ENCODE measurements at regions not wholly inside any gene's neighbourhood (a gene's known extent, or its start where the extent isn't known, plus 50 kb on each side); places are given as distances from the start of the nearest gene placed in this dataset.

DNA sequence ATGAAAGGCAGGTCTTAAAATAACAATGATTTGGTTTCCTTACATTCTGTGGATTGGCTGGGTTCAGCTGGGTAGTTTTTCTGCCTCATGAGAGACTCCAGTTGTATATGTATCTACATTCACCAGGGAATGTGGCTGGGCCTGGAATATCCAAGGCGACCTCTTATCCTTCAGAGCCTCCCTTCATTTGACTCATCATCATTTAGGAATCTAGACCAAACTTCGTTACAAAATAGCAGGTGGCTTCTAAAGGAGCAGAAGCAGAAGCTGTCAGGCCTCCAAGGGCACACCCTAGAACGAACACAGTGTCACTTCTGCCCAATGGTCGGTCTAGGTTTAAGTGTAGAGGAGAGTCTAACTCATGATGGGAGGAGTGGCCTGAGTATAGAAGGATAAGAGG, 204.2 kb downstream of the EN1 start:
- Histone ChIP-seq H3K4me2 (no peak overlapping the region), H3K27ac (no peak overlapping the region), H3K9me3 (replicated peaks in 1 of 11) (peaks cover 0 to 7% (median 5%) of the 10 kb centered on the region in 11 experiments; a peak in 8 of 22 replicates), H4K20me1 (no peaks in the 10 kb centered on the region), H3K4me1 (no peaks in the 10 kb centered on the region), H3K4me3 (no peak overlapping the region), H3K27me3 (no peaks in the 10 kb centered on the region), H3K9ac (no peak overlapping the region), H3K36me3 (no peaks in the 10 kb centered on the region)
- TF ChIP-seq Cebpa-rat (IDR thresholded peaks at IDR 0.05), result no peak

DNA sequence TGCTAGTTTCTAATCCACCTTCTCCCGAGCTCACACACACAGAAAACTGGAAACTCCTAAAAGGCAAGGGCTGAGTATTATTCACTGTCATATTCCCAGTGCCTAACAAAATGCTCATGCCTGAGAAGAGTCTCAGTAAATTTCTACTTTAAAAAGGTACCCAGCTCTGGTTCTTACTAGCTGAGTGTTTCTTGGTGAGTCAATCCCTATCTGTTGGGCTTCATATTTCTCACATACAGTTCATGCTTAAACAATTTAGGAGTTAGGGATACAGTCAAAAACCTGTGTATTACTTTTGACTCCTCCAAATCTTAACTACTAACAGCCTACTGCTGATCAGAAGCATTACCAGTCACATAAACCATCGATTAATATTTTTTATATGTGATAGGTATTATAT, 204.9 kb downstream of the EN1 start:
- Histone ChIP-seq H3K4me2 (no peak overlapping the region), H3K4me1 (no peaks in the 10 kb centered on the region), H3K36me3 (no peaks in the 10 kb centered on the region), H3K4me3 (no peak overlapping the region), H3K9me3 (replicated peaks in 1 of 11) (peaks cover 0 to 15% (median 6%) of the 10 kb centered on the region in 11 experiments; a peak in 8 of 22 replicates), H3K27ac (no peak overlapping the region), H3K27me3 (no peaks in the 10 kb centered on the region), H3K9ac (no peak overlapping the region), H4K20me1 (no peaks in the 10 kb centered on the region)
- TF ChIP-seq Cebpa-rat (IDR thresholded peaks at IDR 0.05), result no peak

DNA sequence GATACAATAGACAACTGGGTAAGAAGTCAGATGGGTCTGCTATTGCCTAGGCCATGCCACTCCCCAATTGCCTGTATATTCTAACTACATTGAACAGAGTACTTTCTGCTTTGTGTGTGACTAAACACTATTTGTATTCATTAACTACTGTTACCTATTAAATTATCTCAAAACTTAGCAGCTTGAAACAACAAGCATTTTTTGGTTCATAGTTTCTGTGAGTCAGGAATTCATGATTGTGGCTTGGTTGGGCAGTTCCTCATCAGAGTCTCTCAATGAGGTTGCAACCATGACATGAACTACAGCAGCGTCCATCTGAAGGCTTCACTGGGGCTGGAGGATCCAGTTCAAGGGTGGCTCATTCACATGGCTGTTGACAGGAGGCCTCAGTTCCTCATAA, 205.7 kb downstream of the EN1 start:
- H3K4me1 ChIP-seq, result no peaks in the 10 kb centered on the region
- H3K27ac ChIP-seq, result no peak overlapping the region
- H3K36me3 ChIP-seq, result no peaks in the 10 kb centered on the region
- no peaks in the 10 kb centered on the region for H3K27me3 ChIP-seq
- H3K9me3 ChIP-seq (replicated peaks in 1 of 11), result peaks cover 4 to 20% (median 6%) of the 10 kb centered on the region in 11 experiments; a peak in 8 of 22 replicates
- no peak overlapping the region for H3K4me2 ChIP-seq
- TF ChIP-seq Cebpa-rat (IDR thresholded peaks at IDR 0.05), result no peak
- H3K4me3 ChIP-seq, result no peak overlapping the region
- H4K20me1 ChIP-seq, result no peaks in the 10 kb centered on the region
- no peak overlapping the region for H3K9ac ChIP-seq

DNA sequence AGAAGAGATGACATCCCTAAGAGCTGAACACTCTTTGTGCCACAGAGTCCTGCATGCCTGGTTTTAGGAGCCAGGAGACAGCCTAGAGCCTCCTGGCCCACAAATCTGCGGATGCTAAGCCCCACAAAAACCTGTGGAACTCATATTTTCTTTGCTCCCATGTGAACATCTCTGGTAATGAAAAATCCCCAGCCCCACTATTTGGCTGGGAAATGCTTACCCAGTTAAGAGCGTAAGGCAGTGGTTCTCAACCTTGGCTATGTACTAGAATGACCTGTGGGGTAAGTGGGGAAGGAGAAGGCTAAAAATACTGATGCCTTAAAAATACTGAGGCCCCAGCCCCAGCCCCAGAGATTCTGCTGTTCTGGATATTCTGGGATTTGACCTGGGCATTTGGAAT, 208.1 kb downstream of the EN1 start:
- Histone ChIP-seq H4K20me1 (no peaks in the 10 kb centered on the region), H3K4me3 (no peak overlapping the region), H3K27ac (no peak overlapping the region), H3K9me3 (replicated peaks in 1 of 11) (peaks cover 4 to 20% (median 6%) of the 10 kb centered on the region in 11 experiments; a peak in 8 of 22 replicates), H3K4me1 (no peaks in the 10 kb centered on the region), H3K4me2 (no peak overlapping the region), H3K9ac (no peak overlapping the region), H3K27me3 (no peaks in the 10 kb centered on the region), H3K36me3 (no peaks in the 10 kb centered on the region)
- no peak for TF ChIP-seq Cebpa-rat (IDR thresholded peaks at IDR 0.05)

DNA sequence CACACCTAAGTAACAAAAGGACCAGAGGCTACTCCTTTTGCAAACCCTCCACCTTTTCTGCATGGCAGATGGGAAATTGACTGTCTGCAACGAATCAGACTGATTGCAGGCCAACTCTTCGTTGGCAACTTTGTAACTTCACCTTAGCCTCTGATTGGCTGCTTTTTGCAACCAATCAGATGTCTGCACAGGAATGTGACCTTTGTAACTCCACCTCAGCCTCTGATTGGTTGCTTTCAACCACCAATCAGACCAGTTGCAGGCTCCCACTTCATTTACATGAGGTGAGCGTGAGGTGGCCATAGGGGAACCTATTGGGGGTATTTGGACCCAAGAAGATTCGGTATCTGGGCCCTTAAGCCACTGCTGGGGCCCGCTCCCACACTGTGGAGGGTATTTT, 209.0 kb downstream of the EN1 start:
- no peaks in the 10 kb centered on the region for H4K20me1 ChIP-seq
- H3K4me3 ChIP-seq, result no peak overlapping the region
- no peak overlapping the region for H3K4me2 ChIP-seq
- no peak for TF ChIP-seq Cebpa-rat (IDR thresholded peaks at IDR 0.05)
- no peaks in the 10 kb centered on the region for H3K4me1 ChIP-seq
- H3K27ac ChIP-seq, result no peak overlapping the region
- peaks cover 4 to 20% (median 6%) of the 10 kb centered on the region in 11 experiments; a peak in 8 of 22 replicates for H3K9me3 ChIP-seq (replicated peaks in 1 of 11)
- H3K27me3 ChIP-seq, result no peaks in the 10 kb centered on the region
- H3K9ac ChIP-seq, result no peak overlapping the region
- no peaks in the 10 kb centered on the region for H3K36me3 ChIP-seq

DNA sequence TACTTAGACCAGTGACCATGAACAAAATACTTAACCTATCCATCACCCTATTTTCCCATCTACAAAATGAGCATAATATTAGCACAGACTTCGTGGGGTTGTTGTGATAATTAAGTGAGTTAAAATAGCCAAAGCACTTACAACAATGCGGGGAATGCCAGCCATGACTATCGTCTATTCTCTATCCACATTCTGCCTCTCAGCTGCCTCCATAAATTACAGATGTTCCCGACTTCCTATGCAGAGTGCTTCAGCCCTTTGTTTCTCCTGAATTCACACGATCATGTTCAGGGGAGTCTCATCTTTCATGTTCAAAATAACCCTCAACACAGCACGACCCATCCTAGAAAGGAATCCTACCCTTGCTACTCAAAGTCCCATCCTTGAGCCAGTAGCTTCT, 211.6 kb downstream of the EN1 start:
- H3K27ac ChIP-seq, result no peak overlapping the region
- no peaks in the 10 kb centered on the region for H3K27me3 ChIP-seq
- H3K4me3 ChIP-seq, result no peak overlapping the region
- no peaks in the 10 kb centered on the region for H3K36me3 ChIP-seq
- H3K4me1 ChIP-seq, result no peaks in the 10 kb centered on the region
- TF ChIP-seq Cebpa-rat (IDR thresholded peaks at IDR 0.05), result no peak
- peaks cover 4 to 20% (median 6%) of the 10 kb centered on the region in 11 experiments; a peak in 8 of 22 replicates for H3K9me3 ChIP-seq (replicated peaks in 1 of 11)
- H3K4me2 ChIP-seq, result no peak overlapping the region
- H3K9ac ChIP-seq, result no peak overlapping the region
- no peaks in the 10 kb centered on the region for H4K20me1 ChIP-seq

DNA sequence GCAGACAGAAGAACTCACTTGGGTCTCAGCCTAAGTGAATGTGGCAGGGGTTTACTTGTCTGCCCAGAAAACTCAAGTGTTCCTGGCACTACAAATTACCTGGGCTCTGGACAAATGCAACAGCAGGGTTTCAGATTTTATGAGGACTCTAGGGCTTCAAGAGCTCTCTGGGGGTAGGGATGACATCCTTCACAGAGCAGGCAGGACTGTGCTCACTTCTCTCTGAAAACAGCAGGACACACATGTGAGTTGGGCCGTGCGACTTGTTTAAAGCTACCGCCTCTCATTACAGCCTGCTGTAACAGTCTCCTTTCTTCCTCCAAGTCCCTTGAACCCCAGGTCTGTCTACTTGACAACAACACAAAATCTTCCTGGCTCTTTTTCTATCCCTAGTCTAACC, 212.6 kb downstream of the EN1 start:
- no peak overlapping the region for H3K9ac ChIP-seq
- no peak for TF ChIP-seq Cebpa-rat (IDR thresholded peaks at IDR 0.05)
- no peaks in the 10 kb centered on the region for H4K20me1 ChIP-seq
- H3K27me3 ChIP-seq, result no peaks in the 10 kb centered on the region
- no peak overlapping the region for H3K27ac ChIP-seq
- no peaks in the 10 kb centered on the region for H3K36me3 ChIP-seq
- no peak overlapping the region for H3K4me3 ChIP-seq
- H3K4me1 ChIP-seq, result no peaks in the 10 kb centered on the region
- no peak overlapping the region for H3K4me2 ChIP-seq
- H3K9me3 ChIP-seq (replicated peaks in 1 of 11), result peaks cover 4 to 20% (median 6%) of the 10 kb centered on the region in 11 experiments; a peak in 8 of 22 replicates

DNA sequence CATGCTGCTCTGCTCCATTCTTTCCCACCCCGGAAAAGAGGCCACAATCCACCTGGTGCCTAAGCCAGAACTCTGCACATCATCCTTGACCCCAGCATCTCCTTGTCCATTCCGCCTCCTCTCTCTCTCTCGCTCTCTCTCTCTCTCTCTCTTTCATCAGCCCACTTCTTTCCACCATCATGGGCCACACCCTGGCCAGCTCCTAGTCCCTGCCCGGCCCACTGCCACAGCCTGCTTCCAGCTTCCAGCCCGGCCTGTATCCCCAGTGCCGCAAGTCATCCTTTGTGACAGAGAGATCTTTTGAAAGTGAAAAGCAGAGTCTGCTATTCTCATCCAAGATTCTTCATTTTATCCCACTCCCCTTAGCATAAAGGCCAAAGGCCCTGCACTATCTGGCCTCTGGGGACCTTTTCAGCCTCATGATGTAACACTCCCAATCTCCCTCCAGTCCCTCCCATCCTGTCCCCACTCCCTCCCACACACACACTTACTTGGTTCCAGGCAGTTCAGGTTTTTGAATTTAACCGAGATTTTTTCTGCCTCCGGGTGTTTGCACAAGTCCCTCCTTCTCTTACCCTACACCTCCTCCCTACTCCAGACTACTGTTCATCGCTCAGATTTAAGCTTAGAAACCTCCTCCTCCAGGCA, 214.0 kb downstream of the EN1 start:
- Histone ChIP-seq H3K4me3 (no peak overlapping the region), H3K27ac (no peak overlapping the region), H3K4me2 (no peak overlapping the region), H4K20me1 (no peaks in the 10 kb centered on the region), H3K36me3 (no peaks in the 10 kb centered on the region), H3K4me1 (no peaks in the 10 kb centered on the region), H3K9me3 (replicated peaks in 1 of 11) (peaks cover 0 to 16% (median 2%) of the 10 kb centered on the region in 11 experiments; a peak in 7 of 22 replicates), H3K27me3 (no peaks in the 10 kb centered on the region), H3K9ac (no peak overlapping the region)
- TF ChIP-seq Cebpa-rat (IDR thresholded peaks at IDR 0.05), result no peak

DNA sequence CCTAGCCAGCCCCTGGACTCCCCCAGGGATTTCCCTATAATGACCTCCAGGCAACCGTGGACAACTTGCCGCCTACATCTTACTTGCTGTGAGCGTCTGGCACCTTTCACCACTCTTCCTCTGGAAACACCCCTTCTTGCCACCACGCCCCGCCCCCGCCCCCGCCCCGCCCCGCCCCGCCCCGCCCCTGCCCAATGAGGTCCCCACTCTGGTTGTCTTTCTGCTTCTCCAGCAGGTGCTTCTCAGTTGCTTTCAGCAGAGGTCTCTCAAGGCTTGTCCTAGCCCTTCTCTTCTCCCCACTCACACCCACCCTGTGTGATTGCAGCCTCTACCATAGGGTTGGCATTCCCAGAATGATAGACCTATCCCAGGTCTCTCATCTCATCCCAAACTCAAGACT, 214.5 kb downstream of the EN1 start:
- Histone ChIP-seq H3K9me3 (replicated peaks in 1 of 11) (0 out of 22 replicates have a peak, but pooled peaks cover 0 to 10% (median 0%) of the 10 kb centered on the region in 11 experiments), H3K4me3 (no peak overlapping the region), H3K36me3 (no peaks in the 10 kb centered on the region), H3K4me2 (no peak overlapping the region), H3K9ac (no peak overlapping the region), H3K4me1 (no peaks in the 10 kb centered on the region), H3K27me3 (no peaks in the 10 kb centered on the region), H4K20me1 (no peaks in the 10 kb centered on the region), H3K27ac (no peak overlapping the region)
- TF ChIP-seq Cebpa-rat (IDR thresholded peaks at IDR 0.05), result no peak

DNA sequence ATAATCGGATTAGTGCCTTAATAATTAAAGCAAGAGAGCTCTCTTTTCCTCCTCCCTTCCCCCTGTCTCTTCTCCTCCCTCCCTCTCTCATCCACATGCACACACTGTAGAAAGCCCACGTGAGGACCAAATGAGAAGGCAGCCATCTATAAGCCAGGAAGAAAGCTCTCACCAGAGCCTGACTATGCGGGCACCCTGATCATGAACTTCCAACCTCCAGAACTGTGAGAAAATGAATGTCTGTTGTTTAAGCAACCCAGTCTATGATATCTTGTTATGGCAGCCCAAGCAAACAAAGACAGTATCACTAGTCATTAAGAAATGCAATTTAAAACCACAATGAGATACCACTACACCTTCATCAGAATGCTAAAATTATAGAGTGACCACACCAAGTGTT, 220.3 kb downstream of the EN1 start:
- Histone ChIP-seq H3K4me2 (no peak overlapping the region), H3K9me3 (replicated peaks in 1 of 11) (peaks cover 0 to 8% (median 5%) of the 10 kb centered on the region in 11 experiments; a peak in 7 of 22 replicates), H3K9ac (no peak overlapping the region), H3K4me3 (no peak overlapping the region), H4K20me1 (no peaks in the 10 kb centered on the region), H3K4me1 (no peaks in the 10 kb centered on the region), H3K27me3 (no peaks in the 10 kb centered on the region), H3K27ac (no peak overlapping the region), H3K36me3 (no peaks in the 10 kb centered on the region)
- TF ChIP-seq Cebpa-rat (IDR thresholded peaks at IDR 0.05), result no peak
